GM23248 (cell line): ENCODE measurements at regions not wholly inside any gene's neighbourhood (a gene's known extent, or its start where the extent isn't known, plus 50 kb on each side); places are given as distances from the start of the nearest gene placed in this dataset.

ENCODE experiments used
- EZH2 ChIP-seq: fragments of 200-600 bp; sonication (generic); IDR thresholded peaks from 2 replicates; pipeline ENCODE4 v1.6.1; 2018; ENCODE audit warnings: antibody characterized with exemption, mild to moderate bottlenecking; ENCODE audit not compliant: insufficient read depth, poor library complexity, severe bottlenecking
- EZH2phosphoT487 ChIP-seq: fragments of 200-600 bp; sonication (generic); IDR thresholded peaks from 2 replicates; pipeline ENCODE4 v1.6.1; 2018; ENCODE audit warnings: antibody characterized with exemption, moderate library complexity, mild to moderate bottlenecking, low read depth; ENCODE audit not compliant: insufficient read depth

DNA sequence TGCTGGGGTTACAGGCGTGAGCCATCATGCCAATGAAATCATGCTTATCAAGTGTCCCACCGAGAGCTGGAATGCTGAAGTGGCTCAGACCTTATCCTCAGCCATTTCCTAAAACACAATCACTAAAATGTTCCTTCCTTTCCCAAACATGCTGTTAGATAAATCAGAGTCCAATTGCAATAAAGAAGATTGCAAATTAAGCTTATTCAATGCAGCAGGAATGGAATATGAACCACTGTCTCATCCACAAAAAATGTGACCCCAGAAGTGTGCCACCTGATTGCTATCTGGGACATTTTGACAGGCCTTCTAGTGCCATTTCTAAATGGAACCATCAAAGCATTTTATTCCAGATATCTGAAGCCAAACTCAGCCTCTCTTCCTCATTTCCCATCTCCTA lies 205.5 kb upstream of the CDH11 start:
- no peak for TF ChIP-seq EZH2
- TF ChIP-seq EZH2phosphoT487: no peak
